GM19468 (cell line): ENCODE measurements at regions not wholly inside any gene's neighbourhood (a gene's known extent, or its start where the extent isn't known, plus 50 kb on each side); places are given as distances from the start of the nearest gene placed in this dataset.
"Not testable (repeated sequence)": the region's sequence is repeated elsewhere in the genome, so short reads cannot be mapped to it uniquely, and the experiment has no call there.

Source experiments
- ATAC-seq: cut with Tn5 transposase; IDR thresholded peaks from one replicate; pipeline ENCODE4 v1.9.1; 2021; ENCODE audit warnings: mild to moderate bottlenecking, moderate library complexity, moderate number of reproducible peaks; ENCODE audit not compliant: unreplicated experiment; ENCODE audit errors: extremely low read depth

DNA sequence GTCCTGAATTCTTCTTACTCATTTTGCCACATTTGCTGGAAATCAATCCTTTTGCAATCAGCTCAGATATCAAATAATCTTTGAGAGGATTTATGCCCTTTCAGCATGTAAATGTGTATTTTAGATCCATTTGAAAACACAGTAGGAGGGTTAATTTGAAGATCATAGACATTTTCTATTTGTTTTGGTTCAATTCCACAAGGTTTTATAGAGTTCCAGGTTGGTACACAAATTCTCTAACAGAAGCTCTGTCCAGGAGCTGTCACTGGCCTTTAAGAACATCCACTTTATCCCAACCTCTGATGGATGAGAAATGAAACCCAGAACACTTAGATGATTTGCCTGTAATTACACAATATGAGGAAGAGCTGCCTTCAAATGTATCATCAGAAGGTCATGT, 157.3 kb upstream of the CHAC2 start:
- ATAC-seq, result no peak

GRCh38 chr2:53609551-53609950, 158.1 kb upstream of the CHAC2 start:
- ATAC-seq, result no peak

- ATAC-seq, result no peak
Observed at GRCh38 chr2:53608293-53608692, 159.3 kb upstream of the CHAC2 start.

GRCh38 chr2:53600815-53601214, 166.8 kb upstream of the CHAC2 start:
- no peak for ATAC-seq

GRCh38 chr2:53586733-53587612, 180.6 kb upstream of the CHAC2 start:
- not testable (repeated sequence) for ATAC-seq

DNA sequence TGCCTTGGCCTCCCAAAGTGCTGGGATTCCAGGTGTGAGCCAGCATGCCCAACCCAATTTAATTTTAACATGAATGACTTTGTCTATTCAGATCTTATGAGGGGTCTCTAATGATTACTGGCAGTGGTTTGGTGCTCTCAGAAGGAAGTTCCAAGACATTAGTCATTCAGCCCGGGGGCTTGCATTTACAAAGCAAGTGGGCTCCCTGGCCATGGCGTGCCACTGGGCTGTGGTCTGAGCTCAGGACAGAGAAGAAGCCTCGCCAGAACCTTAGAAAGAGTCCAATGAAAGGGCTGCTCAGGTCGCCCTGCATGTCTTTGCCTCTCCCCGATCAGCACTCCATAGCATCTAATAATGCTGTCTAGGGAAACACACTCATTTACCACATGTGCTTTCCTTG, 182.6 kb upstream of the CHAC2 start:
- ATAC-seq, result no peak

- no peak for ATAC-seq
Observed at GRCh38 chr2:53583583-53583982, 184.0 kb upstream of the CHAC2 start.

GRCh38 chr2:53582556-53582955, 185.0 kb upstream of the CHAC2 start:
- no peak for ATAC-seq

GRCh38 chr2:53576166-53576565, 191.4 kb upstream of the CHAC2 start:
- ATAC-seq, result no peak

GRCh38 chr2:53575721-53576124, 191.9 kb upstream of the CHAC2 start:
- no peak for ATAC-seq

DNA sequence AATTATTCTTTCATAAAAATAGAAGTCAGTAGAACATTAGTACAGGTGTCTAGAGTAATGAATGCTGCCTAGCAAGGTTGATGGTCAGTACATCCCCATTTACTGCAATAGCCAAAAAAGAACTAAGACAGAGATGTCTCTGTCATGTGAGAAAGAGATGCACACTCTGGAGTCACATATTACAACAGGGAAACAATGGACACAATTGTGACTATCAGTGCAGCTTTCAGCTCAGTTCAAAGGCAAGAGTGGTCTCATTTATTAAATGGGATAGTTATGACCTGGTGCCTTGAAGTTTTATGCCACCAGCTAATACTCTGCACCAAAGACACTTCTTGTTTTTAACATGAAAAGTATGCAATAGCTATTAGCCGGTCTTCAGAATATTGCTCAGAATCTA, 194.9 kb upstream of the CHAC2 start:
- no peak for ATAC-seq

DNA sequence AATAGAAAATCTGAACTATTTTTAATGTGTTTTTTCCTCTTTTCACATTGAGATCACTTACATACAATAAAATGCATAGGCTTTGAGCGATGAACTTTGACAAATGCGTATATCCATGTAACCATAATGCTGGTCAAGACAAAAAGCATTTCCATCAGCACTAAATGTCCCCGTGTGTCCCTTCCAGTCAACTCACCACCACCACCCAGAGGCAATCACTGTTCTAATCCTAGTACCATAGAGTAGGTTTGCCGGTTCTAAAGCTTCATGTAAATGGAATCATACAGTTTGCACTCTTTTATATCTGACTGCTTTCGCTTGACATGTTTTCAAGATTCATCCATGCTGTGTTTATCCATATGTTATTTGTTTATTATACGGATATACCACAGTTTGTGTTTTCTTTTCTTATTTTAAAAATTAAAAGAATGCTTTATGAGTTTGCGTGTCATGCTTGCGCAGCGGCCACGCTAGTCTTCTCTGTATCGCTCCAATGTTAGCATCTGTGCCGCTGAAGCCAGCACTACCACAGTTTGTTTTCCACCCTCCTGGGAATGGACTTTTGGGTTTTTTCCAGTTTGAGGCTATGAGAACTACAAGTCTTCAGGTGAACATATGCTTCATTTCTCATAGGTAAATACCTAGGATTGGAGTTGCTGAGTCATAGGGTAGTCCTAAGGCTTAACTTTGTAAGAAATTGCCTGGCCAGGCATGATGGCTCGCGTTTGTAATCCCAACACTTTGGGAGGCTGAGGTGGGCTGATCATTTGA, 197.5 kb upstream of the CHAC2 start:
- ATAC-seq, result no peak

DNA sequence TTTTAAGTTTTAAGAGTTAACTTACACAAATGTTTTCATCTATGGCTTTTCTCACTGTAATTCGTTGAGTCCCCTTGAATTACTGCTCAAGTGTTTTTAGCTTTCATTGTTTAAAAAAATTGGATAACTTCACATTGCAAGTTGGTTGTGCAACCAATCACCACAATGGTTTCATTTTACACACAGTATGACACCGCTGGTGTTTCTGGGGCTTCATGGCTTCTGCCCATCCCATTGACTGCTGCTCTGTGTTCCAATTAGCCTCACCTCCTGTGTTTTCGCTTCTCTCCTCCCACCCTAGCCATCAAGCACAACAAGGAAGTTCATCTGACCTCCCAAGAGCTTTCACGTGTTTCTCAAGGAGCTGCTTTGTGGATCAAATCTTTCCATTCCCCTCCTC, 199.1 kb upstream of the CHAC2 start:
- no peak for ATAC-seq

DNA sequence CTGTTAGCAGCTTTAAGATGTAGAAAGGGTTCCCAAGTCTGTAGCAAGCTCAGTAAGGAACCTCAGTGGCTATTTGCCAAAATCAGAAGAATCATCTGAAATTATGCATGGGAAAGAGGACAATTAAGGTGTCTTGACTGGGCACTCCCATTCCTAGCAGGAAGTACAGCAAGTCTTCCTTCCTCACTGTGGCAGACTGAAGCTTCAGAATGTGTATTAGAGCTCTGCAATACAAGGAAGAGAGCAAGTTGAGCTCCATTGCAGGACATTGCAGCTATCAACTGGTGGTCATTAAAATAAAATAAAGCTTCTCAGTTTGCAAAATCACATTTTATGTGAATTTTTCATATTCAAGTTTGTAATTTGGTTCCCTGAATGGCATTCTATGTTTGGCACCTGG, 200.5 kb upstream of the CHAC2 start:
- no peak for ATAC-seq

- no peak for ATAC-seq
Observed at GRCh38 chr2:53562407-53562806, 205.2 kb upstream of the CHAC2 start.

- ATAC-seq, result no peak
Observed at GRCh38 chr2:53561155-53561554, 206.4 kb upstream of the CHAC2 start.

DNA sequence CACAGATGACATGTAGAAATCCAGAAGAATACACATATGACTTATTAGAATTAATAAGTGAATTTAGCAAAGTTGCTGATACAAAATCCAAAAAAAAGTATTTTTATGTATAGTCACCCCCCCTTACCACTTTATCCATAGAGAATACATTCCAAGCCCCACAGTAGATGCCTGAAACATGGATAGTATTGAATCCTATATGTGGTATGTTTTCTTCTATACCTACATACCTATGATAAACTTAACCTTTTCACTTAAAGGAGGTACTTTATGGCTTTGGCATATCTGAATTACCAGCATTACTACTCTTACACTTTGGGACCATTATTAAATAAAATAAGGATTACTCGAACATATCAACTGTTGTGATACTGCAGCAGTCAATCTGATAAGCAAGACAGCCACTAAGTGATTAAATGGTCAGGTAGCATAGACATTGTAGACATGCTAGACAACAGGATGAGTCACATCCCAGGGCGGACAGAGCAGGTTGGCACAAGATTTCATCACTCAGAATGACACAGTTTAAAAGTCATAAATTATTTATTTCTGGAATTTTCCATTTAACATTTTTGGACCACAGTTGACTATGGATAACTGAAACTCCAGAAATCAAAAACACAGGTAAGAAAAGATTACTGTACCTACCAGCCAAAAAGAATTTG, 208.2 kb upstream of the CHAC2 start:
- no peak for ATAC-seq

- ATAC-seq, result no peak
Observed at GRCh38 chr2:53558867-53559266, 208.7 kb upstream of the CHAC2 start.

DNA sequence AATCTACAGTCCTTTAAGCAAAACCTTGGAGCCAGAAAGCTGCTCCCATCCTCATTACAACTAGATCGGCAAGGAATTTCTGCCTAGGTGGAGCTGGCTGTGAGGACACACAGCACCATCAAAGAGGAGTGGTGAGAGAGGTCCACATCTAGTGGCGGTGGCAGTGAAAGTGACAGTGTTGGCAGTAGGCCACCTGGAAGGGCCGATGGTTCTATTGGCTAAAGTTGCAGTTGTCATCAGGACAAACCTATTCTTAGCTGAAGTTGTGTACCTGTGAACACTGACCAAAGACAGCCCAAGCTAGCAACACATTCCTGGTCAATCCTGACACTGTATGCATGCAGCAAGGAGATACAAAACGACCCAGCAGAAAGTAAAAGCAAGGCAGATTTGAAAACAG, 218.1 kb upstream of the CHAC2 start:
- no peak for ATAC-seq

GRCh38 chr2:53545604-53546003, 222.0 kb upstream of the CHAC2 start:
- ATAC-seq, result no peak
